HG03521 (cell line): ENCODE measurements at regions not wholly inside any gene's neighbourhood (a gene's known extent, or its start where the extent isn't known, plus 50 kb on each side); places are given as distances from the start of the nearest gene placed in this dataset.

Experiments
- ATAC-seq: cut with Tn5 transposase; IDR thresholded peaks from one replicate; pipeline ENCODE4 v1.9.1; 2021; ENCODE audit warnings: mild to moderate bottlenecking, moderate library complexity; ENCODE audit not compliant: unreplicated experiment

- no peak for ATAC-seq
Measured at GRCh38 chr10:129078346-129078745, 388.7 kb upstream of the MGMT start.

- ATAC-seq, result no peak
Measured at GRCh38 chr10:129078746-129079145, 388.3 kb upstream of the MGMT start.

GRCh38 chr10:129079705-129080104 lies 387.3 kb upstream of the MGMT start:
- no peak for ATAC-seq

- ATAC-seq, result no peak
Measured at GRCh38 chr10:129085811-129086210, 381.2 kb upstream of the MGMT start.

GRCh38 chr10:129089341-129089740 lies 377.7 kb upstream of the MGMT start:
- no peak for ATAC-seq

- ATAC-seq, result no peak
Measured at GRCh38 chr10:129090165-129090564, 376.9 kb upstream of the MGMT start.

- no peak for ATAC-seq
Measured at GRCh38 chr10:129090618-129091366, 376.2 kb upstream of the MGMT start.

- no peak for ATAC-seq
Measured at GRCh38 chr10:129093641-129094040, 373.4 kb upstream of the MGMT start.

GRCh38 chr10:129094233-129094632 lies 372.8 kb upstream of the MGMT start:
- ATAC-seq, result no peak

- no peak for ATAC-seq
Measured at GRCh38 chr10:129094861-129095260, 372.2 kb upstream of the MGMT start.

GRCh38 chr10:129095680-129096064 lies 371.4 kb upstream of the MGMT start:
- ATAC-seq, result no peak

GRCh38 chr10:129096065-129096984 lies 370.7 kb upstream of the MGMT start:
- no peak for ATAC-seq

- ATAC-seq, result no peak
Measured at GRCh38 chr10:129097776-129098330, 369.2 kb upstream of the MGMT start.

- ATAC-seq, result no peak
Measured at GRCh38 chr10:129098517-129098916, 368.5 kb upstream of the MGMT start.

GRCh38 chr10:129099486-129099885 lies 367.6 kb upstream of the MGMT start:
- no peak for ATAC-seq

GRCh38 chr10:129099992-129100391 lies 367.0 kb upstream of the MGMT start:
- no peak for ATAC-seq

- ATAC-seq, result no peak
Measured at GRCh38 chr10:129101232-129101980, 365.6 kb upstream of the MGMT start.

- ATAC-seq, result no peak
Measured at GRCh38 chr10:129102906-129103693, 363.9 kb upstream of the MGMT start.

- ATAC-seq, result no peak
Measured at GRCh38 chr10:129104266-129105045, 362.6 kb upstream of the MGMT start.
